ENCODE measurements at regions not wholly inside any gene's neighbourhood (a gene's known extent, or its start where the extent isn't known, plus 50 kb on each side); places are given as distances from the start of the nearest gene placed in this dataset.
A peak's percentile ranks its signal among the peaks of the same experiment; 100 is the strongest.
"Not testable (repeated sequence)": the region's sequence is repeated elsewhere in the genome, so short reads cannot be mapped to it uniquely, and the experiment has no call there.

DNA sequence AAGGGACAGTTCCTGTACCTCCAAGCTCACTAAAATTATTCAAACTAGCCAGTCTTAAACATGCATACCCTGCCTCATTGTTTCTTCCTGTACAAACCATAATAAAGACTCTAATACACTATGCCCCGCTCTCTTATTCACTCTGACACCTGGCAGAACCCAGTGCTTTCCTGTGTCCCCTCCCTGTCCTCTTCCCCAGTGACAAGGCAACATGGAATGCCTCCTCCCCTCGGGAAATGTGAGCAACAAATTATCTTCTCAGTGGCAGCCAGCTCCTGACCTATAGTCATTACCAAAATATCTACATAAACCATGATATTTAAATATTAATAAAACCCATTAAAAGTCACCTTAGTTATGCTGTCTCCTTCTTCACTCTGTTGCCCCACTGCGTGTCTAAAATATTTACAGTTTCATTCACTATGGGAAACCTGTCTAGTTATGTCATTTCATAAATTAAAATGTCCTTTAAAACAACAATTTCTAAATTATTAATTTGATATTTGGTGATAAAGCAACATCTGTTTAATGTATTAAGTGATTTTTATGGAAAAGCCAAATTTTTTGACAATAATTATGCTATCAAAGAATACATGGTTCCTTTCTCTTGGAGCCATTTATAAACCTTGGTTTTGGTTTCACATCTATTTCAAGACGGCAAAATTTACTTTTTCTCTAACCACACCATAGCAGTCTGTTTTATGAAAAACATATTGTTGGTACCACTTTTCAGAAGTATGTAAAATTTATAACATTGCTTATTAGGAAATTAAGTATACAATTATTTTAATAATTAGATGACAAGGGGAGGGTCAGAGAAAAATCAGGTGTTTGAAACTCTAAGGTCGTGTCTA lies 1355.2 kb downstream of the XPNPEP1 start:
- no peak for DNase-seq

DNA sequence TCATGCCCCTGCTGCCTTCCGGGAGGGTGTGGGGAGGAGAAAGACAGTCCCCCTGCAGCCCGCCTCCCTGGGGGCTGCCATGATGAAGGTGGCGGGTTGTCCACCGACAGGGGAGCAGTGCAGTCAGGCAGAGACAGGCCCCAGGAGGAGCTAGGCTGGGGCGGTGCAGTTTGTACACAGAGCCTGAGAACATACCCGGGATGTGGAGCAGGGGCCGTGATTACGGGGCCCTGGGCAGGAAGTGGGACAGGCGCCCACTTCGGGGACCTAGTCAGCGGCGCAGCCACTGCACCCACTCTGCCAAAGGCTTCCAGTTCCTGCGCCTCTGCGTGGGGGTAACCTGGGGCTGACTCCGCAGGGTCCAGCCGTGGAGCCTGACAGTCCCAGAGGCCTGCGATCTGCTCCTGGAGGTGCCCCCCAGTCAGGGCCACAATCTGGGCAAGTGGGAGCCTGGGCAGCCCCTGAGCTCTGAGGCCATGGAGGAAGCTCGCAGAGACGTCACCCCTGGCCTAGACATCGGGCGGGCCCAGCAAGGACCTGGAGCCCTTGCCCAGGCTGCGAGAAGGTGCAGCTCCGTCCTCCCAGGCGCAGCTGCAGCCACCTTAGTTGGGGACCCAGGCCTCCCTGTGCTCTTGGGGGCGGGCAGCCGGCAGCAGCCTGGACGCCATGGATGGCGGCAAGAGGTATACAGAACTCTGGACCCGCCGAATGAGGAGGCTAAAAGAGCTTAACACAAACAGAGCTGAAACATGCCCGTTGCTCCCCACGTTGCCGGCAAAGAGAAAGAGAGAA lies 1356.8 kb downstream of the XPNPEP1 start:
- DNase-seq, result no peak

DNA sequence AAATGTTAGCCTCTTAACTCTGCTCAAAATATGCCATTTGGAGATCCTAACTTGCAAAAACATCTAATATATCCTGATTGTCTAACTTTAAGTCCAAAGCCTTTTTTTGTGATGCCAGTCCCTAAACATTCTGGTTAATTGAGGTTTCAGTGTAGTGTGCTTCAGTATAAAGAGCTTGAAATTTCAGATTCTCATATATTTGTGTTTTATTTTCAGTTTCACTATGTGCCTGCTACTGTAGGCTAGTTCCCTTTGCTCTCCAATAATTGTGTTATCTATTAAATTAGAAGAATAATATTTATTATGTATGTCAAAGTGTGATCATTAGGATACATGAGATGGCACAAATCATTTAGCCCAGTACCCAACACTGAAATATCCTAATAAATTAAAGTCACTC lies 1361.2 kb downstream of the XPNPEP1 start:
- DNase-seq, result no peak

DNA sequence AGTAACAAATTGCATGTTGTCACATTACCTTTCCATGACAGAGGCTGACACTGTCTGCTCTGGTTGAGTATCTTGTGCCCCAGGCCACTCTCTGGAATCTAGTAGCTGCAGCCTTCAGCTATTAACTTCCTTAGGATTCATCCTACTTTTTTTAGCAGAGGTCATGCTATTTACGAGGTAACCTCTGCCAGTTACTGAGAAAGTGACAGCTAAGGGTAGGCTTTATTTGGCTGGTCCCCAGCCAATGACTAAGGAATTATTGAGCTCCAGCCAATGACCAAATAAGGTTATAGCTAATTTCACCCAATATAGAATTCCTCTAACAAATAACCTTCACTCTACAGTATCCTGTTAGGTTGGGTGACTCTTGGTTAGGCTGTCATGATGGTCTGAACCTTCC lies 1361.7 kb downstream of the XPNPEP1 start:
- no peak for DNase-seq

DNA sequence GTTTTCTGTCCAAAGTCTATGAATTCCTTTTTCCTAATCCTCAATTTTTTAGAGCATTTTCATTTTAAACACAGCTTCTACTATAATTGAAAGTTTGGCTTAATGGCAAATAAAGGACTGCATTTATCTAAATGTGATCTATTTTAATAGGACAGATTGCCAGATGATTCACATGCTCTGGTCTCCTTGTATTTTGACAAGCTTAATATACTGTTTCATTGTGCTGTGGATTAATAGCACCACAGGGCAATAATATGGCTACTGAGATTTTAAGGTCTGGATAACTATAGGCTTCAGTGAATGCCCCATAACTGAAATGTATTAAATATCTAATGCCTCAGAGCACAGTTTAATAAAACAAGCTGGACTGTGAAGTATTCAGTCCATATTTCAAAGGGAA lies 1362.8 kb downstream of the XPNPEP1 start:
- no peak for DNase-seq

DNA sequence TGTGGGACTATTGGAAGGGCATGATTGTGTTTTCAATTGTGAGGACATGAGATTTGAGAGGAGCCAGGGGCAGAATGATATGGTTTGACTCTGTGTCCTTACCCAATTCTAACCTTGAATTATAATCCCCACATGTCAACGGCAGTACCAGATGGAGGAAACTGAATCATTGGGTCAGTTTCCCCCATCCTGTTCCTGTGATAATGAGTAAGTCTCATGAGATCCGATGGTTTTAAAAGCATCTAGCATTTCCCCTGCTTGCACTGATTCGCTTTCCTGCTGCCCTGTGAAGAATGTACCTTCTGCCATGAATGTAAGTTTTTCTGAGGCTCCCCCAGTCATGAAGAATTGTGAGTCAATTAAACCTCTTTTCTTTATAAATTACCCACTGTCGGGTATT lies 1367.1 kb downstream of the XPNPEP1 start:
- no peak for DNase-seq

DNA sequence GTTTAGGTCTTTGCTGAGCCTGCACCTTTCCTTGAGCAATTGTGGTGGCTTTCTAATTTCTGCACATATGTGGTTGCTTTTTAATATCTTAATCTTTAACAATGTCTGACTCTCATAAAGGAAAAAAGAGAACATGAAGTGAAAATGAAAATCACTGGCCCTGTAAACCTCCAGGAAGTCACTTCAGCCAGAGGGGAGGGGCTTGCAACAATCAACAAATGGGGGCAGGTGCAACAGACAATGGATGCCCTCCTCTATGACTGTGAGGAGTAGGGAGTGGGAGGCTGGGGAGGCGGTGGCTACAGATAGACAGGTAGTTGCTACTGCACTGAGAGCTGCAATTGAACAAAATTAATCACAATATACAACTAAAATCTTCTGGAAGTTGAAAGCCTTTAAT lies 1377.4 kb downstream of the XPNPEP1 start:
- DNase-seq, result no peak

DNA sequence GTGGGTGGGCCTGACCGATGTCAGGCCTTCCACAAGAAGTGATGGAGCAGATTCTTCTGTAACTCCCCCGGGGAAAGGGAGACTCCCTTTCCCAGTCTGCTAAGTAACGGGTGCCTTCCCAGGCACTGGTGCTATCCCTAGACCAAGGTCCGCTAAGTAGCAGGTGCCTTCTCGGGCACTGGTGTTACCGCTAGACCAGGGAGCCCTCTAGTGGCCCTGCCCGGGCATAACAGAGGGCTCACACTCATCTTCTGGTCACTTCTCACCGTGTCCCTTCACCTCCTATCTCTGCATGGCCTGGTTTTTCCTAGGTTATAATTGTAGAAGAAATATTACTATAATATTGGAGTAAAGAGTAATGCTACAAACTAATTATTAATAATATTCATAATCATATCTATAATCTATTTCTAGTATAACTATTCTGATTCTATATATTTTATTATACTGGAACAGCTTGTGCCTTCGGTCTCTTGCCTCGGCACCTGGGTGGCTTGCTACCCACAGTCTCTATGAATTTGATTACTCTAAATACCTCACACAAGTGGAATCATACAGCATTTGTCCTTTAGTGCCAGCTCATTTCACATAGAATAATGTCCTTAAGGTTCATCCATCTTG lies 1378.7 kb downstream of the XPNPEP1 start:
- DNase-seq, result peak; percentile 83

DNA sequence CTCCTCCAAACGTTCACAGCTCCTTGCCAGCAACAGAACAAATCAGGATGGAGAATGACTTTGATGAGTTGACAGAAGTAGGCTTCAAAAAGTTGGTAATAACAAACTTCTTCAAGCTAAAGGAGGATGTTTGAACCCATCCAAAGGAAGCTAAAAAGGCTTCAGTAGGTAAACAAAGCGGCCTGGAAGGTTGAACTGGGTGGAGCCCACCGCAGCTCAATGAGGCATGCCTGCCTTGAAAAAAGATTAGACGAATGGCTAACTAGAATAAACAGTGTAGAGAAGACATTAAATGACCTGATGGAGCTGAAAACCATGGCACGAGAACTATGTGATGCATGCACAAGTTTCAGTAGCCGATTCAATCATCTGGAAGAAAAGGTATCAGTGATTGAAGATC lies 1369.0 kb upstream of the SORCS1 start:
- not testable (repeated sequence) for DNase-seq

DNA sequence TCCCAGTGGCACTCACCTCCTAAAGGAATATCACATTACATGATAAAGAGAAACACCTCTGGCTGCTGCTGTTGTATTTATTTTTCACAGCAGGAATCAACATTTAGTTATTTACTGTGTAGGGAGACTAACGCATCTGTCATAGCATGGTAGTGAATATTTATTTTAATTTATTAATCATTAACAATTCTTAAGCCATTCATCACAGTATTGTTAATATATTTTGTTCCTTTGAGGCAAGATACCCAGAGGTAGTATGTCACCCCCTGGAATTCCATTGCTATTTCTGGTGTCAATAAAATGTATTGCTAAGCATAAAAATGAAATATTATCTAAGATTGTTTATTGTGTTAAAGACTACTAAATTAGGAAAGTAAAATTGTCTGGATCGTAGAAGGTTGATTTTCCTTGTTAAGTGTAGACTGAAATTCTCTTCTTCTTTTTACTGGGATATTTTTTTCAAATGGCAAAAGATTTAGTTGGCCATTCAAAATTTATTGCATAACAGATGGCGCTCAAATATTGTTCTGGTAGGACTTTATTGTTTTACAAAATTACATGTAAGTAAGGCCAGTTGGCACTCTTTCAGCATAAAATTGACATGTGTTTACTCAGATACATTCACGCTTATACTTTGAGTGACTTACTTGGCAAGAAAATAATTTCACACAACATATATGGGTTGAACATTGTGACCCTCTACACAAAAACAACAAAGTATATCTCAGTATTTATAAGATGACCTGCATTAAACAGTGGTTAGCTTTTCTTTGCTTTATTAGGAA lies 1358.7 kb upstream of the SORCS1 start:
- DNase-seq, result no peak

DNA sequence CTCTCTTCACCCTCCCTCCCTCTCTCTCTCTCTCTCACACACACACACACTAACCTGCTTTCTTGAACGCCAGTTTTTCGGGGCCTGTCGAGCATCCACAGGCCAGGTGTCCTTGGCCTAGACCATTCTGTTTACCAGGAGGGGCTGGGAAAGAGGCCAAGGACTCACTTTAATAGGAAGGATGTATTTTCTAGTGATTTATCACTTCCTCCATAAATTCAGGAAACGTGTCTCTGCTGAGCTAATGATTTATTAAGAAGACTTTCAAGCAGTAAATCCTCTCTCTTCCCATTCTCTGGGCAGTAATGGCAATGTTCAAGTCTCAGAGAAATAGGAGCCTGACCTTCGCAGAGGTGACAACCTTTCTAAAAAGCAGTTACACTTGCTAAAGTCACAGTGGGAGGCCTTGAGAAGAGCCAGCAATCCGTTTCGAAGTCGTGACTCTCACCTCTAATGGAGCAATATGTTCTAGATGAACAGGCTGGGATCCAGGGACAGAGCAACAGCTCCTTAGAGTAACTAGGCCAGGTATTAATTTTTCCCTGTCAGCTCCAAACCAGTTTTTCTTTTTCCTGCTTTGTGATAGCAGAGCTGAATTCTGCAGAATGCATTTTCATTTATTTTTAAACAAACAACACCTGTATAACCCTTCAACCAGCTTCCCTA lies 1357.5 kb upstream of the SORCS1 start:
- no peak for DNase-seq

DNA sequence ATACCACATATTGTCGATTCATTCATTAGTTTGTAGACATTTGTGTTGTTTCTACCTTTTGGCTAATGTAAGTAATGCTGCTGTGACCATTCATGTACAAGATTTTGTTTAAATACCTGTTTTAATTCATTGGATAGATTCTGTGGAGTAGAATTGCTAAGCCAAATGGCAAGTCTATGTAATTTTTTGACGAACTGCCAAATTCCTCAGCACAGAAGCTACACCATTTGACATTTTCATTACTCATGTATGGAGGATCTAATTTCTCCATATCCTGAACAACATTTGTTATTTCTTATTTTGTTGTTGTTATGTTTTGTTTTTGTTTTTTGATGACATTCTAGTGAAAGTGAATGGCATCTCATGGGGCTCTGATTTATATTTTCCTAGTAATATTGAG lies 1351.3 kb upstream of the SORCS1 start:
- DNase-seq, result peak; percentile 35

DNA sequence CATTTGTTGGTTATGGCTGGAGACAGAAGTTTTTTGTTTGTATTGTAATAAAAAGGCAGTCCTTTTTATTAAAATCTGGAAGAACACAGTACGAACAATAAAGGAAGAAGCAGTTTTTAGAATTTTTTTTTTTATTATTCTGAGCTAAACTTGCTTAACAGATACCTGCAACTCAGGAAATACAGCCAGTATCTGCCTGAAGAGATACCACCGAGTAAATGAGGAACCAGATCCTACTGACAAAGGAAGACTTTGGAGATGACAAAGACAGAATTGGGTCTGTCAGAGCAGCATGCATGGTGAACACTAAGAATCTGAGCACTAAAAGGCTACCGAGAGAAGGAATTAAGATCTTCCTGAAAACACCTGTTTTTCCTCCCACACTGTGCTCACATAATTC lies 1335.9 kb upstream of the SORCS1 start:
- DNase-seq, result peak; percentile 74

DNA sequence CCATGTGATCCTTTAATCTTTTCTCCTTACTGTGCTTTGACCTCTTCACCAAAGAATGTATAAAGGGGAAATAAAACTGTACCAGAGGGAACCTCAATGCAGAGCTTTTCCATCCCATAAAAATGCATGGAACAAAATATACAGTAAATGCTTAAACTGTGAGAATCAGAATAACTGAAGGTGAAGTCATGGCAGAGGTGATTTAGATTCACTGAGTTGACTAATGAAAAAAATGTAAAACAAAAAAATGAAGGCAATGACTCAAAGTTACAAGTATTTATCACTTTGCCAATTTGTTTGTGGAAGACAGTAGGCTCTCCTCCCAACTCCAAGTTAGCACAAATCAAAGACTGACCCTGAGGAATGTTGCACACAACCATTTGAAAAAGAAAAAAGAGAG lies 1331.6 kb upstream of the SORCS1 start:
- DNase-seq, result no peak

DNA sequence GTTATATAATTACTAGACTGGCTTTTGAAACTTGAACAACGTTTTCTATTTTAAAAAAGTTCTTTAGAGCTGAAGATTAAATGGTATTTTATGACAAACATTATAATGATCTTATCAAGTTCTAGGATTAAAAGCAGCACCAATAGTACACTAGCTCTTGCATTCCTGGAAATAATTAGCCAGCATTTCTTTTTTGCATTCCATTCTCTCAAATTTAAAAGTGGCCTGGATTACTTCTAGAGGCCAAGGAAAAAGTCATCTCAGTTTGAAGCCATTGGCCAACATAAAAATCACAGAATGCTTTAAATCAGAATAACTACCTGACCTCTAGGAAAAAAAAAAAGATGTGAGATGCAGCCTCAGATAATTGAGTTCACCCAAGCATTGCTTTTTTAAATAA lies 1326.4 kb upstream of the SORCS1 start:
- DNase-seq, result no peak

DNA sequence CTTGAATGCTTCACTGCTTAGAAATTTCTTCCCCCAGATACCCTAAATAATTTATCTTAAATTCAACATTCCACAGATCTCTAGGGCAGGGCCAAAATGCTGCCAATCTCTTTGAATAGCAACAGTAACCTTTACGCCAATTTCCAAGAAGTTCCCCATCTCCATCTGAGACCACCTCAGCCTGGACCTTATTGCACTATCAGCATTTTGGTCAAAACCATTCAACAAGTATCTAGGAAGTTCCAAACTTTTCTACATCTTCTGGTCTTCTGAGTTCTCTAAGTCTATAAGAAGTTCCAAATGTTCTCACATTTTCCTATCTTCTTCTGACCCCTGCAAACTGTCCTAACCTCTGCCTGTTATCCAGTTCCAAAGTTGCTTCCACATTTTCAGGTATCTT lies 1306.9 kb upstream of the SORCS1 start:
- DNase-seq, result no peak

DNA sequence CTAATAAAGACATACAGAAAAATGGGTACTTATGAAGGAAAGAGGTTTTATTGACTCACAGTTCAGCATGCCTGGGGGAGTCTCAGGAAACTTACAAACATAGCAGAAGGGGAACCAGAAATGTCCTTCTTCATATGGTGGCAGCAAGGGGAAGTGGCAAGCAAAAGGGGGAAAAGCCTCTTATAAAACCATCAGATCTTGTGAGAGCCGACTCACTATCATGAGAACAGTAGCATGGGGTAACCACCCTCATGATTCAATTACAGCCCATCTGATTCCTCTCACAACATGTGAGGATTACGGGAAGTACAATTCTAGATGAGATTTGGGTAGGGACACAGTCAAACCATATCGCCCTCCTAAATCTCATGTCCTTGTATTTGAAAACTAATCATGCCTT lies 1305.4 kb upstream of the SORCS1 start:
- DNase-seq, result peak; percentile 78

DNA sequence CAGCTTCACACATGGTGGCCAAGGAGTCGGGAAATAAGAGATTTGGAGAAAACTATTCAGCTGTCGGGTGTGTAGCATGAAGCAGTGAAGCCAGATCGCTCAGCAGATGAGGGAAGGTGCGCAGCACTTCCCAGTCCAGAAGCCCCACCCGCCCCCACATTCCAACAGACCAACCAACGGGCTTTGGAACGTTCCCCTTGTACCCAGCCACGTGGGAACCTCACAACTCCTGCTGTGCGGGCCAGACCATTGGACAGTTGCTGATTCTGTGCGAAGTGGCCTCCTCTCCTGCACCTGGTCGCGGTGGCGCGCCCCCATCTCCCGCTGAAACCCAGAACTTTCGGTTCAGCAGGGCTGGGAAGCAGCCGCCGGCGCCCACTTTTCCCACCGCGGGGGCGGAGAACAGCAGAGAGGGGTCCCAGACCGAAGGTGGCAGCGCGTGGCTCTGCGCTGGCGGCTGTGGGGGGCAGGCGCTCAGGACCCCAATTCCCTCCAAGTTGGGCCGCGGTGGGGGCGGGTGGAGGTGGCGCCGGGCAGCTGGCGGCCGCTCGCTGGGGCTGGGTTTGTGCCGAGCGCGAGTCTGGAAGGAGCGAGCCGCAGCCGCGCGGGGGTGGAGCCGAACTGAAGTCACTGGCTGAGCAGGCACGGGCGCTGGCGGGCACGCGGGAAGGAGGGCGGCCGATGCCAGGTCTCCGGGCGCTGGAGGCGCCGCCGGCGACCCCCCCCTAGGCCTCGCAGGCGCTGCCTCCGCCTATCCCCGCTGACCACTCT lies 1301.5 kb upstream of the SORCS1 start:
- peak; percentile 81 for DNase-seq

DNA sequence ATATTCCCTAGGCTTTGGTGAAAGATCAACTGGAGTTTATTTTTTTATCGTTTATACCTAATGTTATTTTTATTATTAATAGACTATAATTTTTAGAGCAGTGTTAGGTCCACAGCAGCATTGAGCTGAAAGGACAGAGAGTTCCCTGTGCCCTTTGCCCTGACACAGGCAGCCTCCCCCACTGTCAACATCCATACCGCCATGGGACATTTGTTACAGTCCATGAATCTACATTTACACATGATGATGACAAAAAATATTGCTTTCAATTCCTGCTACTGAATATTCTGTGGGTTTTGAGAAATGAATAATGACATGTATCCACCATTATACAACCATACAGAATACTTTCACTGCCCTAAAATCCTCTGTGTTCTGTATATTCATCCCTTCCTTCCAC lies 1297.5 kb upstream of the SORCS1 start:
- DNase-seq, result no peak

DNA sequence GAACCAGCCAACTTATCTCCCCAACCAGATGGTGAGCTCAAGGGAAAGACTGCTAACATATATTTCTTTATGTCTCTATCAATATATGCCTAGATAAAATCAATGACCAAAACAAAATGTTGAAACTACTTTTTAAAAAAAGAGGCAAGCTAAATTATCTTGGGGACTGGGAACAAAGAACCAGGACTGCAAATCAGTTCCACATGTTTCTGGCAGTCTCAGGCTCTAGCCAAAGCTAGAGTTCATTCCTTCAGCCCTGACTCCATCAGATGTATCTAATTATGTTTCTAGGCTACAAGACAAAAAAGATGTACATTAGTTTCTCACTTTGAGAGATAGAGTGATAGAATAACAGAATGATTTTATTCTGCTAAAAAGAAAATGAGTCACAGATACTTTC lies 1290.3 kb upstream of the SORCS1 start:
- peak; percentile 25 for DNase-seq

DNA sequence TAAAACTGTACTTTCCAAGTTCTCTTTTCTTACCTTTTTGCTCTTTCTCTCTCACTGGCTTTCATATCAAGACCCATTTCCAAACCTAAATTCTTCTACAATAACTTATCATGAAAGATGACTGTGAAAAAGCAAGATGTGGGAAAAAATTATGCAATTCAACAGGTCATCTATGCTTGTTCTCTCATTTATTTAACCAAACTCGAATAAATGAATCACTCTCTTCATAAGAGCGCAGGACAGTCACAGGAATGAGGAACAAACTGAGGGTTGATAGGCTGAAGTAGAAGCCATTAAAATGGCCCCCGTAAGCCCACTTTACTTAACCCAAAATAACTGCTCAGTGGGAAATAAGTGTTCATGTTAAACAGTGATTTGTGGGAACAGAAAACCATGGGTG lies 1289.7 kb upstream of the SORCS1 start:
- DNase-seq, result no peak

DNA sequence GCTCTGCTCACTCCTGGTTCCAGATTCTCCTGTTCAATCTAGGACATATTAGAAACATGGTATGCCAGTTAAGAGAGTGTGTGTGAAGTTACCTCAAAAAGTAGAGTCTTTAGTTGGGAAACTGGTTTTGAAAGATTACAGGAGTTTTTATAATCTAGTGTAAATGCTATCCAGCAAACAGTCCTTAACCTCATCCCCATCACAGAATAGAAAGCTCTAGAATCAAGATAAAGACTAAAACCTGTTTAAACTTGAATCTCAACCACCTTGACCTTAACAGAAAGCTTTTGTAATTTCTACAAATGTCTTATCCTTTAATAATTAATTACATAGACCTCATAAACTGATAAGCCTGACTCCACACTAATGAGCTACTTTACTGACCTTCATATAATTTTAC lies 1288.7 kb upstream of the SORCS1 start:
- DNase-seq, result no peak

Measured in hematopoietic multipotent progenitor cell treated with erythropoietin and hydrocortisone succinate and interleukin-3 and kit ligand, for 4 days (in vitro differentiated cells).